GM21360 (cell line): ENCODE measurements at regions not wholly inside any gene's neighbourhood (a gene's known extent, or its start where the extent isn't known, plus 50 kb on each side); places are given as distances from the start of the nearest gene placed in this dataset.

Source experiments
- ATAC-seq: cut with Tn5 transposase; IDR thresholded peaks from one replicate; pipeline ENCODE4 v1.9.1; 2021; ENCODE audit warnings: mild to moderate bottlenecking, moderate library complexity; ENCODE audit not compliant: unreplicated experiment

- ATAC-seq: no peak
Observed at GRCh38 chr4:164377277-164377676, 376.7 kb upstream of the SMIM31 start.

- no peak for ATAC-seq
Observed at GRCh38 chr4:164378361-164378760, 375.6 kb upstream of the SMIM31 start.

- ATAC-seq: no peak
Observed at GRCh38 chr4:164379694-164380093, 374.2 kb upstream of the SMIM31 start.

- ATAC-seq: no peak
Observed at GRCh38 chr4:164381859-164382258, 372.1 kb upstream of the SMIM31 start.

GRCh38 chr4:164383058-164383357, 370.9 kb upstream of the SMIM31 start:
- no peak for ATAC-seq

- ATAC-seq: no peak
Observed at GRCh38 chr4:164383358-164384220, 370.3 kb upstream of the SMIM31 start.

- no peak for ATAC-seq
Observed at GRCh38 chr4:164384416-164384815, 369.5 kb upstream of the SMIM31 start.

GRCh38 chr4:164396439-164396838, 357.5 kb upstream of the SMIM31 start:
- no peak for ATAC-seq

GRCh38 chr4:164402554-164402953, 351.4 kb upstream of the SMIM31 start:
- no peak for ATAC-seq

GRCh38 chr4:164405774-164406173, 348.2 kb upstream of the SMIM31 start:
- no peak for ATAC-seq

- ATAC-seq: no peak
Observed at GRCh38 chr4:164408831-164409230, 345.1 kb upstream of the SMIM31 start.

- no peak for ATAC-seq
Observed at GRCh38 chr4:164410401-164410800, 343.5 kb upstream of the SMIM31 start.

GRCh38 chr4:164412246-164412645, 341.7 kb upstream of the SMIM31 start:
- no peak for ATAC-seq

GRCh38 chr4:164413743-164414142, 340.2 kb upstream of the SMIM31 start:
- ATAC-seq: no peak

- no peak for ATAC-seq
Observed at GRCh38 chr4:164423819-164424218, 330.1 kb upstream of the SMIM31 start.

GRCh38 chr4:164424846-164425245, 329.1 kb upstream of the SMIM31 start:
- ATAC-seq: no peak

- no peak for ATAC-seq
Observed at GRCh38 chr4:164428561-164428960, 325.4 kb upstream of the SMIM31 start.

GRCh38 chr4:164438321-164438720, 315.6 kb upstream of the SMIM31 start:
- ATAC-seq: no peak

GRCh38 chr4:164439037-164439436, 314.9 kb upstream of the SMIM31 start:
- ATAC-seq: no peak

- no peak for ATAC-seq
Observed at GRCh38 chr4:164440199-164440598, 313.7 kb upstream of the SMIM31 start.

- no peak for ATAC-seq
Observed at GRCh38 chr4:164441109-164441508, 312.8 kb upstream of the SMIM31 start.

- ATAC-seq: no peak
Observed at GRCh38 chr4:164442180-164442579, 311.8 kb upstream of the SMIM31 start.

- ATAC-seq: no peak
Observed at GRCh38 chr4:164446516-164446915, 307.4 kb upstream of the SMIM31 start.
